Breast epithelium (tissue), 3 donors: ENCODE measurements at regions not wholly inside any gene's neighbourhood (a gene's known extent, or its start where the extent isn't known, plus 50 kb on each side); places are given as distances from the start of the nearest gene placed in this dataset.

Experiments
- POLR2A ChIP-seq: fragments of 450-650 bp; IDR thresholded peaks from one replicate; pipeline ENCODE4 v1.6.1; 2016; ENCODE audit warnings: antibody characterized with exemption, mild to moderate bottlenecking, moderate library complexity
- TF ChIP-seq, protein P1 (sequence below), 3 donors: fragments of 450-650 bp; IDR thresholded peaks; one replicate each; pipeline ENCODE4 v1.5.1; 2016 to 2017; ENCODE audit warnings: antibody characterized with exemption in 3 of 3, mild to moderate bottlenecking in 3 of 3, moderate library complexity in 3 of 3

DNA sequence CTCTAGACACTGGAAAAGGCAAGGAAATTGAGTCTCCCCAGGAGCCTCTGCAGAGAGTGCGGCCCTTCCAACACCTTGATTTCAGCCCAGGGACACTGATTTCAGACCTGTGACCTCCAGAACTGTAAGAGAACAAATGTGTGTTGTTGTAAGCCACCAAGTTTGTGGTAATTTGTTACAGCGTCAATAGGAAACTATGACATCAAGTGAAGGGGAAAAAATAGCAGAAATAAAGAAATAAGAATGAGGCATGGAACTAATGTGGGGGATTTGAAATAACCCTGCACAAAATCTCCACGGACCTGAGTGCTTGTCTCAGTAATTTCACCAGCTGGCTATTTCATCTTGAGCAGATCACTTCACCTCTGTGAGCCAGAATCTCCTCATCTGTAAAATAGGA, 227.8 kb upstream of the JUN start:
- TF ChIP-seq, protein P1, sequence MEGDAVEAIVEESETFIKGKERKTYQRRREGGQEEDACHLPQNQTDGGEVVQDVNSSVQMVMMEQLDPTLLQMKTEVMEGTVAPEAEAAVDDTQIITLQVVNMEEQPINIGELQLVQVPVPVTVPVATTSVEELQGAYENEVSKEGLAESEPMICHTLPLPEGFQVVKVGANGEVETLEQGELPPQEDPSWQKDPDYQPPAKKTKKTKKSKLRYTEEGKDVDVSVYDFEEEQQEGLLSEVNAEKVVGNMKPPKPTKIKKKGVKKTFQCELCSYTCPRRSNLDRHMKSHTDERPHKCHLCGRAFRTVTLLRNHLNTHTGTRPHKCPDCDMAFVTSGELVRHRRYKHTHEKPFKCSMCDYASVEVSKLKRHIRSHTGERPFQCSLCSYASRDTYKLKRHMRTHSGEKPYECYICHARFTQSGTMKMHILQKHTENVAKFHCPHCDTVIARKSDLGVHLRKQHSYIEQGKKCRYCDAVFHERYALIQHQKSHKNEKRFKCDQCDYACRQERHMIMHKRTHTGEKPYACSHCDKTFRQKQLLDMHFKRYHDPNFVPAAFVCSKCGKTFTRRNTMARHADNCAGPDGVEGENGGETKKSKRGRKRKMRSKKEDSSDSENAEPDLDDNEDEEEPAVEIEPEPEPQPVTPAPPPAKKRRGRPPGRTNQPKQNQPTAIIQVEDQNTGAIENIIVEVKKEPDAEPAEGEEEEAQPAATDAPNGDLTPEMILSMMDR (IDR thresholded peaks at IDR 0.05) = no peak
- TF ChIP-seq POLR2A = no peak
